ENCODE measurements at regions not wholly inside any gene's neighbourhood (a gene's known extent, or its start where the extent isn't known, plus 50 kb on each side); places are given as distances from the start of the nearest gene placed in this dataset.
"Not testable (repeated sequence)": the region's sequence is repeated elsewhere in the genome, so short reads cannot be mapped to it uniquely, and the experiment has no call there.

- DNase-seq (ENCODE audit: low spot score), result no peak
Measured at GRCh38 chr4:15163284-15163645, 161.0 kb downstream of the CPEB2 start.

GRCh38 chr4:15164571-15164970, 162.3 kb downstream of the CPEB2 start:
- no peak for DNase-seq (ENCODE audit: low spot score)

GRCh38 chr4:15167743-15168142, 165.5 kb downstream of the CPEB2 start:
- no peak for DNase-seq (ENCODE audit: low spot score)

GRCh38 chr4:15168759-15169158, 166.5 kb downstream of the CPEB2 start:
- DNase-seq (ENCODE audit: low spot score), result no peak

- no peak for DNase-seq (ENCODE audit: low spot score)
Measured at GRCh38 chr4:15171725-15172124, 169.4 kb downstream of the CPEB2 start.

GRCh38 chr4:15173251-15173650, 171.0 kb downstream of the CPEB2 start:
- DNase-seq (ENCODE audit: low spot score), result no peak

- not testable (repeated sequence) for DNase-seq (ENCODE audit: low spot score)
Measured at GRCh38 chr4:15174168-15174567, 171.9 kb downstream of the CPEB2 start.

GRCh38 chr4:15179842-15180241, 177.6 kb downstream of the CPEB2 start:
- not testable (repeated sequence) for DNase-seq (ENCODE audit: low spot score)

- no peak for DNase-seq (ENCODE audit: low spot score)
Measured at GRCh38 chr4:15182600-15183220, 180.4 kb downstream of the CPEB2 start.

- DNase-seq (ENCODE audit: low spot score), result no peak
Measured at GRCh38 chr4:15186149-15186548, 183.9 kb downstream of the CPEB2 start.

GRCh38 chr4:15186806-15187205, 184.5 kb downstream of the CPEB2 start:
- no peak for DNase-seq (ENCODE audit: low spot score)

GRCh38 chr4:15188605-15189539, 186.6 kb downstream of the CPEB2 start:
- no peak for DNase-seq (ENCODE audit: low spot score)

GRCh38 chr4:15194520-15194919, 192.2 kb downstream of the CPEB2 start:
- DNase-seq (ENCODE audit: low spot score), result no peak

- DNase-seq (ENCODE audit: low spot score), result peak; percentile 9
Measured at GRCh38 chr4:15197005-15197404, 194.7 kb downstream of the CPEB2 start.

- no peak for DNase-seq (ENCODE audit: low spot score)
Measured at GRCh38 chr4:15198070-15198727, 195.9 kb downstream of the CPEB2 start.

- DNase-seq (ENCODE audit: low spot score), result no peak
Measured at GRCh38 chr4:15201782-15202181, 199.5 kb downstream of the CPEB2 start.

- DNase-seq (ENCODE audit: low spot score), result no peak
Measured at GRCh38 chr4:15202481-15202880, 200.2 kb downstream of the CPEB2 start.

GRCh38 chr4:15206526-15206925, 204.2 kb downstream of the CPEB2 start:
- DNase-seq (ENCODE audit: low spot score), result not testable (repeated sequence)

- DNase-seq (ENCODE audit: low spot score), result no peak
Measured at GRCh38 chr4:15213302-15213970, 211.2 kb downstream of the CPEB2 start.

GRCh38 chr4:15215109-15215508, 212.7 kb upstream of the C1QTNF7 start:
- no peak for DNase-seq (ENCODE audit: low spot score)

GRCh38 chr4:15226203-15226602, 201.6 kb upstream of the C1QTNF7 start:
- no peak for DNase-seq (ENCODE audit: low spot score)

Measured in NAMALWA (cell line).